Lower leg skin (tissue), 4 donors: ENCODE measurements at regions not wholly inside any gene's neighbourhood (a gene's known extent, or its start where the extent isn't known, plus 50 kb on each side); places are given as distances from the start of the nearest gene placed in this dataset.
A peak's percentile ranks its signal among the peaks of the same experiment; 100 is the strongest.

Experiments used
- DNase-seq, 2 donors: peaks; one replicate each; pipeline ENCODE4 v3.0.0-alpha.2; 2019; ENCODE audit warnings: low spot score in 2 of 2
- H3K4me3 ChIP-seq: fragments of 200-600 bp; sonication (generic); 2 replicates; pipeline ENCODE4 v1.5.1; 2017; ENCODE audit warnings: mild to moderate bottlenecking, low read depth; ENCODE audit not compliant: poor library complexity, severe bottlenecking
- CTCF ChIP-seq, 3 donors: fragments of 450-650 bp; IDR thresholded peaks; one replicate each; pipeline ENCODE4 v1.5.1; 2016; ENCODE audit warnings: antibody characterized with exemption in 3 of 3, mild to moderate bottlenecking in 3 of 3, moderate library complexity in 2 of 3
- POLR2A ChIP-seq, 2 donors: fragments of 450-650 bp; IDR thresholded peaks; one replicate each; pipeline ENCODE4 v1.6.1; 2016 to 2017; ENCODE audit warnings: antibody characterized with exemption in 2 of 2, mild to moderate bottlenecking in 1 of 2, moderate library complexity in 1 of 2
- WGBS, 2 donors: methylation state at CpG; one replicate each; pipeline ENCODE4 v1.1.5; 2018; 5-methylcytosine and 5-hydroxymethylcytosine counted together
- intact Hi-C: fragments of 100-400 bp; cut with DNase I; formaldehyde crosslinking; loops from one replicate; pipeline ENCODE4 v1.15.0; 2023; ENCODE audit warnings: low total_unique reads

GRCh38 chr6:44727651-44728630 lies 340.4 kb downstream of the CDC5L start:
- no peak for TF ChIP-seq POLR2A (IDR thresholded peaks at IDR 0.05)
- no peak for TF ChIP-seq CTCF (IDR thresholded peaks at IDR 0.05)
- no peak for DNase-seq
- H3K4me3 ChIP-seq, result no peak overlapping the region
- intact Hi-C loops, result no loop called here
- 88 to 91% methylated on average over 43 of the region's 44 CpGs for WGBS, 2 donors

GRCh38 chr6:44730771-44731391 lies 343.4 kb downstream of the CDC5L start:
- peak in 1 of 2 donors; percentile 69 for DNase-seq
- H3K4me3 ChIP-seq, result no peak overlapping the region
- no peak for TF ChIP-seq CTCF (IDR thresholded peaks at IDR 0.05)
- TF ChIP-seq POLR2A (IDR thresholded peaks at IDR 0.05), result no peak
- WGBS, 2 donors, result 69 to 71% methylated on average over 7 of the region's 7 CpGs
- intact Hi-C loops, result no loop called here

GRCh38 chr6:44731485-44732095 lies 344.1 kb downstream of the CDC5L start:
- H3K4me3 ChIP-seq, result no peak overlapping the region
- no peak for DNase-seq
- 87 to 91% methylated on average over 6 of the region's 6 CpGs for WGBS, 2 donors

DNA sequence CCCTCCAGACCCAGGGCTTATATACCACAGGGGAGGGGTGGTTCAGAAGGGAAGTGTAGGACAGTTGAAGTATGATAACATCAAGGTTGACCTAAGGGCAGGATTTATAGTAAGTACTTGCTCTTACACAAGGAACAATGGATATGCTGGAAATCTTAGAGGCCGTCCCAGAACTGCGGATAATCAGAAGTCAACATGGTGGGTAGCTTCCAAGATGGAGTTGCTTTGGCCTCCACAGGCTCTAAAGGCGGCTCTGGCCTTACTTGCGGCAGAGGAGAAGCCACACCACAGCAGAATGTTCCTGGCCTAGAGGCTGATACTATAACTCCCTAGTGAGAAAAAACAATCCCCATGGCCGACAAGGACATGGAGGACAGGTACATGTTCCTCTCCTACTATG lies 344.7 kb downstream of the CDC5L start:
- 87 to 98% methylated on average over 5 of the region's 5 CpGs for WGBS, 2 donors
- intact Hi-C loops, result no loop called here
- H3K4me3 ChIP-seq, result no peak overlapping the region
- TF ChIP-seq POLR2A (IDR thresholded peaks at IDR 0.05) (no peak), CTCF (IDR thresholded peaks at IDR 0.05) (no peak)
- peak in 1 of 2 donors; percentile 63 for DNase-seq

More at GRCh38 chr6:44731485-44732095, 344.1 kb downstream of the CDC5L start:
- intact Hi-C loops, result no loop called here
- no peak for TF ChIP-seq POLR2A (IDR thresholded peaks at IDR 0.05)
- TF ChIP-seq CTCF (IDR thresholded peaks at IDR 0.05), result no peak

- intact Hi-C loops, result no loop called here
- WGBS, 2 donors, result 67 to 68% methylated on average over 4 of the region's 4 CpGs
- H3K4me3 ChIP-seq, result no peak overlapping the region
- peak in 1 of 2 donors; percentile 26 for DNase-seq
- TF ChIP-seq CTCF (IDR thresholded peaks at IDR 0.05) (no peak), POLR2A (IDR thresholded peaks at IDR 0.05) (no peak)
These were observed 345.6 kb downstream of the CDC5L start for GRCh38 chr6:44733126-44733525.
